HG03342 (cell line): ENCODE measurements at regions not wholly inside any gene's neighbourhood (a gene's known extent, or its start where the extent isn't known, plus 50 kb on each side); places are given as distances from the start of the nearest gene placed in this dataset.

Experiments
- ATAC-seq: cut with Tn5 transposase; IDR thresholded peaks from one replicate; pipeline ENCODE4 v1.9.1; 2021; ENCODE audit warnings: mild to moderate bottlenecking, moderate library complexity; ENCODE audit not compliant: unreplicated experiment

DNA sequence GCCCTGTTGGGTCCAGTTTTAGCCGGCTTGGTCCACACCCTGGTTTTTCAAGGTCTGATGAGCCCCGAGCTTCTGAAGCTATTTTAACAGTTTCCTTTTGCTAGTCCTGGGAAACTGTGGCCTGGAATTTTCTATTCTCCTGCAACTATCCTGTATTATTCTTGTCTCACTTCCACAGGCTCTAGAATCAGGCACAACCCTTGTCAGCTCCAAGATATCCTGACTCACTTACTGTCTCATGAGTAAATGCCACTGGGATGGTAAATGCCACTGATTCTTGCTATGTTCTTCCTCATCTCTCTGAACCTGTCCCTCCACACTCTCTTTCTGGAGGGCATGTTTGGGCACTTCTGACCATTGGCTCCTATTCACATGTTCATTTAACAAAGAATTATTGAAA, 611.5 kb upstream of the IGFBP3 start:
- no peak for ATAC-seq

DNA sequence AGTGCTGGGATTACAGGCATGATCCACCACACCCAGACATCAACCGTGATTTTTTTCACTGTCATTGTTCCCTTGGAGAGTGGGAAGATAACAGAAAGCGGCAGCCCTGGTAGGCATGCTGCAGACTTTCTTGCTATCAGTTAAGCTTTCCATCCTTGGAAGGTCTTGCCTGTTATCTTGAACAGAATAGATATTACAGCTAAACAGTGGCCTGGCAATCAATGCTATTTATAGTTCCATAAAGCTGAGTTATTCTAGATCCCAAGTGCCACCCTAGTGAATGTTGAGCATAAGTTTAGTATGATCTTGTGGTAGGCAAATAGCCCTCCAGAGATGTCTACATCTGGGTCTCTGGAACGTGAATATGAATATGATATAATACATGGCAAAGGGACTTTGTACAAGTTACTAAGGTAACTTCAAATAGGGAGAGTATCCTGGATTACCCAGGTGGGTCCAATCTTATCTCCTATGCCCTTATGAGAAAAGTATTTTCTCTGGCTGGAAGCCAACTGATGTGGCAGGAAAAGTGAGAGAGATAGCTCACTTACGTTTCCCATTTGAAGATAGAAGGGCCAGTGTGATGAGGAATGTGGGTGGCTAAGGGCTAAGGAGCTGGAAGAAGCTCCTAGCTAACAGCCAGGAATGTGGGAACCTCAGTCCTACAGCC, 609.1 kb upstream of the IGFBP3 start:
- no peak for ATAC-seq

DNA sequence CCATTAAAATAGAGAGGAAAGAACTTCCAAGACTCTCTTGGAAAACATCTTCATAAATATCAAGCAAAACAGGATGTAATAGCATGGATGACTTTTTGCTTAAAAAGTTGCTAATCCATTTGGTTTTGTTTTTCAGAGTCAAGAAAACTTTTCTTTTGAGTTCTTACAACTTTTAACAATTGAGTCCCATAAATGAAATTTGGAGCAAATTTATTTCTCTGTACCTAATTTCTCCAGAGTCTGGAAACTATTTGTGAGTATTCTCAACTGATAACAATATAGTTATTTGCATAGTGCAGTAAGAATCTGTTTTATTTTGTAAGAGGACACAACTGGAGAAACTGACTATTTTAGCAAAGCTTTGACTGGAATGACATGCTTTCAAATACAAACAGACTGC, 606.3 kb upstream of the IGFBP3 start:
- no peak for ATAC-seq

DNA sequence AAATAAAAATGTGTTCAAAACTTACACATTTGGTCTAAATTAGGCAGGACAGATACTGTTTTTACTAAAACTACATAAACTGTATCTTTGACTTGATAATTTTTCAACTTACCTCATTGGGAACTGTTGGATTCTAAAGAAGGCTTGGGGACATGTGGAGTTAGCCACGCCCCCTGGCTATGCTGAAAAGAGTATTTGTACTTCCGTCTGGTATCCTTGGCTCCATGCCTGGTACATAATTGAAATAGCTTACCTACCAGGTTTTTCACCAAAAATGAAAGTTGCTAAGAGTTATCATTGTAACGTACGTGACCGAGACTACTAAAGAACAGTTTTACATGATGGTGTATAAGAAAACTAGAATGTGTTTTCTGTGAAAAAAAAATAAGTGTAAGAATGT, 604.8 kb upstream of the IGFBP3 start:
- no peak for ATAC-seq

DNA sequence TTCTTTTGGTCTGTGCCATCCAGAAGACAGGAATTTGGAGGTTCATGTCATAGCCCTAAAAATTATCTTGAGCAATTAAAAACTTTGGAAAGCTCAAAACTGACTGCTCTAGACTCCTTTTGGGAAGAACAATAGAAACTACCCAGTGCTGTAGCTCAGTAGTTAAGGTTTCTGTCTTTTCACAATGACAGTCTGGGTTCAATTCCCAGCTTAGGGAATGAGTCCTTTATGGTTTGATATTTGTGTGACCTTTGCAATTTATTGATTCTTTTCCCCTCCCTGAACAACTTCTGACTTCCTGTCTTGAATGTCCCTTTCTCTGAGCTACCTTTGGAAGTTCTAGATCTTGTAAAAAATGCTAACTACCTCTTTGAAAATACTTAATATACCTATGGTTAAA, 603.3 kb upstream of the IGFBP3 start:
- no peak for ATAC-seq

DNA sequence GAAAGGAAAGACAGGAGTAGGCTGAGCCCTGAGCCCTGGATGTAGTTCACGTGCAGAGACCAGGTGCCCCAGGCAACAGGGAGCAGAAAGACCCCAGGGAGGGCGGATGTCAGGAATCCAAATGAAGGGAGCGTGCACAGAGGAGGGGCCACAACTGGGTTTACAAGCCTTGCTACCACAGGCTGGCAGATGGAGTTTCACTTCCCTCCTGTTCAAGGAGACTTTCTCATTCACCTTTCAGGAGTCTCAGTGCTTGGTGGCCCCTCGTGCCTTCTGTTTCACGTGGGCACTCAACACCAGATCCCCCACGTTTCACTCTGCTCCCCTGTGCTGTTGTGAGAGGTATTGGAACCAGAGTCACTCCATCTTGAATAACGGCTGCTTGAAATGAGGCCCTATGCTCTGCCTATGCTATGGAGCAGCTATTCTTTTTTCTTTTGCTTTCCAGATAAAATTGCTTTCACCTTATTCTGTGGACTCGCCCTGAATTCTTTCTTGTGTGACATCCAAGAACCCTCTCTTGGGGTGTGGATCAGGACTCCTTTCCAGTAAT, 601.4 kb upstream of the IGFBP3 start:
- ATAC-seq = no peak

DNA sequence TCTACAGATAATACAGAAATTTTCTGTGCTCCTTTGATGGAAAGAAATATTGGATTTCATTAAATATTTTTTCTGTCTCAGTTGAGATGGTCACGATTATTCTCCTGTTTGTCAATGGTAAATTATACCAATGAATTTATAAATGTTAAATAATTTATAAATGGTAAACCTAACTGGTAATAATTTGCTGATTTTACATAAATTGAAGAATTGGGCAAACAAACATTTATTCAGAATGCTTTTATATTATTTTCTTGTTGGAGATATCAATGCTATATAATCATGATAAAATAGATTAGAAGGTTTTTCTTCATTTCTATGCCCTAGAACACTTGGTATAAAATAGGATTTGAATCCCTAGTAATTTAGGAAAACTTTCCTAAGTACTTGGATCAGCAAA, 597.6 kb upstream of the IGFBP3 start:
- no peak for ATAC-seq

DNA sequence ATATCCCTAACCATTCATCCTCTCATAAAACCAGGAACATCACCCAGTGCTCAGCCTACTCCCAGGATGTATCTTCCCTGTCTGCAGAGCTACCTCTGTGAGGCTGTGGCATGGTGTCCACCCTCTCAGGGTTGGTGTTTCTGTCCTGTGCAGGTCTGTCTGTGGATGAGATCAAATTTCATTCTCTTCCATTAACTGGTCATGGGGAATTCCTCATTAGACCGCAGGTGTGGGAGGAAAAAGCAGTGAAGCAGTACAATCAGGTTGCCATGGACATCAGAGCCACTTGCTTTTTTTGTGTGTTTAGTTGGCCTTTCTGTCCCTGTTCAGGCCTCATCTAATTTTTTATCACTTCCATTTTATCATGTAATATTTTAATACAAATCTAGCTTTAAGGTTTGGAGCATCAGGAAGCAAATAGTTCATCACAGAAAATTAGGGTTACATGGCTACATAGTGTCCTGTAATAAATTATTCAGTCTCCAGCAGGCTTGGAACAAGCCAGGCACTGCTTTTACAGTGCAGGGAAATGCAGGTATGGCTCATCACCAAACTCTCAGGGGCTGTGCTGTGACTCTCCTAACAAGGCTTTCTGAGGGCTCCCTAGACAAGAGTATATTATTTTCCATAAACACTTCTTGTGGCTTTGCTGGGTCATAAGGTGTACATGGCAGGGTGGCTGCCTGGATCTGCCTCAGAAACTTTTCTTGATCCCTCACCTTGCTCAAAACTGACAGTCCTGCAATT, 594.9 kb upstream of the IGFBP3 start:
- no peak for ATAC-seq

DNA sequence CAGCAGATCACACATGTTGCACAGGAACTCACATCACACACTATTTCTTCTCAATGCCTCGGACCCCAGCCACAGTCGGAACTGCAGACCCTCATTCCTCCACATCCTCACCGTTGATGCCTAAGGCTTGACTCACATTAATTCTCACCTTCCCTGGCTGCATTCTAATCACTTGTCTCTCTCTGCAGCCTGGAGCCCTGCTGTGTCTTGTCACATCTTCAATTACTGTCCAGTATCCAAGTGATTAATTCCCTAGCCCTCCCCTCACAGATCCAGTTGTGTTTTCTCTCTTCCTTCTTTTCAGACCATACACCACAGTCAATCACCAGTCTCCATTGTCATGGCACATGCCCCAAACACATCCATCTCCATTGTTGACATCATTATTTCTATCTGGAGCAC, 592.4 kb upstream of the IGFBP3 start:
- no peak for ATAC-seq

DNA sequence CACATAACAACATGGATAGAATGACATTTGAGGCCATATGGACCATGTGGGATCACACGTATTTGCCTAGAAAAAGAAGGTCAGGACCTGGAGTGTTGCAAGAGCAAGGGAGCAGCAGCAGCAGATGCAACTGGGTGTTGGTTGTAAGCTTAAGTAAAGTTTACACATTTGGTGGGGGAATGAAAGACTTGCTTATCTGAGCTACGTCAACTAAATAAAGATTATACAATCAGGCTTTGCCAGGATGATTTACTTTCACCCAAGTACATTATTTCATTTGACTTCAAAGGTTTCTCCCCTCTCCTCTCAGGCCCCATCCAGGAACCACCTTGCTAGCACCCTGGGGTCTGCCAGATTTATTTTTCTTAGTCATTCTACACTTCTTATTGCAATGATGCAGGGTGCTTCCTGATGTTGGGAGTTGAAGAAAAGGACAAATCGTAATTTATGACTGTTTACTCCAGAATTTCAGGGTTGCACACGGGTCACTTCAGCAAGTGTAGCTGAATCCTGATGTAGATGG, 591.9 kb upstream of the IGFBP3 start:
- no peak for ATAC-seq

DNA sequence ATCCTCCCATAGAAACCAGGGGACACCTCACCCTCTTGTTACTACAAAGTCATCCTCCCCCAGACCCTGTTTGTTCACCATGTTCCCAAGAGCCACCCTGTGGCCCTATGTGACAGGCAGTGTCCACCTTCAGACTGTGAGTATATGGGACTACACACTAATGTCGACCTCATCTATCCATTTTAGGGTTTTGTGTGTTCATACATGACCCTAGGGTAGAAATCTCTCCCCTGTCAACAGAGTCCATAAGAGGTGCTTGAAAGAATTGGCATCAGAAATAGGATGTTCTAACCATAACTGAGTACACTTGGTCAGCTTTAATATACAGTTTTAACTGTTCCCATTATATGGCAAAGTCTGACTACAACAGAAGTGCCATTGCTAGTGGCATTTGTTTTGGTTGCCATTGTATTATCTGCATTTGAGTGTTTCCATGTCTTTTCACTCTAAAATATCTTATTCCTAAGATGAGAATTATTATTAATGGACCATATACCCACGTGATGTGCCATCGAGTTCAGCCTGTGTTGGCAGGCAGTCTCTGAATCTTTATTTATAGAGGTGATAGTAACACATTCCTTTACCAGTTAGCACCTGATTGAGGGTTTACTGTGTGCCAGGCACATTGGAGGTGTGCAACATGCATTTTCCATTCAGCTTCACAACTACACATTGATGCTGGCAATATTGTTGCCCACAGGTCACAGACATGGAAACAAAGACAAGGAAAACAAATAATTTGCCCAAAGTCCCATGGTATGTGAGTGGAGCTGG, 590.6 kb upstream of the IGFBP3 start:
- ATAC-seq = no peak

DNA sequence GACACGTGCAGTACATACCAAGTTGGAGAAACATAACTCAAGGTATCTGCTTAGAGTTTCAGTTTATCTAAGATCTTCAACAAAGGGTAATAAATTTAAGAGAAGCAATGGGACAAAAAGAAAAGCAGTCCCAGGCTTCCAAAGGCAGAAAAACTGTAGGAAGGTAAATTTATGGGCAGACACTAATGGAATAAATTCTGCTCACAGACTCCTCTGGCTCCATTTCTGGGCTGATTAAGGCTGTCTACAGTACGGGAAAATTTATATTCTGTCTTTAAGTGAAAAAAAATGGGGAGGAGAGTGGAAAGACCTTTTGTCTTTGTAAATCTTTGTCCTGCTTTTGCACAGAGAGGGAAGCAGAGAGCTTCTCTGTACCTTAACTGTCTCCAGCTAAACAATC, 587.5 kb upstream of the IGFBP3 start:
- no peak for ATAC-seq

DNA sequence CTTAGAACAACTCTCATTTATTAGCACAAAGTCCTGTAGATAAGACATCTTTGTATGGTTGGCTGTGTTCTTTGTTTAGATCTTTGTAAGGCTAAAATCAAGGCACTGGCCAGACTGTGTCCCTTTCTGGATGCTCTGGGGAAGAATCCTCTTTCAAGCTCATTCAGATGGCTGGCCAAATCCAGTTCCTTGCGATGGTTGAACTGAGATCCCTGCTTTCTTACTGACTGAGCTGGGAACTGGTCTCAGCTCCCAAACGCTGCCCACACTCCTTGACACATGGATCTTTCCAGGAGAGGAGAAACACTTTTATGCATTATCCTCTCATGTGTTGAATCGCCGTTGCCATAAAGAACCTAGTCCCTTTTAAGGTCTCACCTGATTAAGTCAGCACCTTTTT, 586.5 kb upstream of the IGFBP3 start:
- ATAC-seq = no peak

DNA sequence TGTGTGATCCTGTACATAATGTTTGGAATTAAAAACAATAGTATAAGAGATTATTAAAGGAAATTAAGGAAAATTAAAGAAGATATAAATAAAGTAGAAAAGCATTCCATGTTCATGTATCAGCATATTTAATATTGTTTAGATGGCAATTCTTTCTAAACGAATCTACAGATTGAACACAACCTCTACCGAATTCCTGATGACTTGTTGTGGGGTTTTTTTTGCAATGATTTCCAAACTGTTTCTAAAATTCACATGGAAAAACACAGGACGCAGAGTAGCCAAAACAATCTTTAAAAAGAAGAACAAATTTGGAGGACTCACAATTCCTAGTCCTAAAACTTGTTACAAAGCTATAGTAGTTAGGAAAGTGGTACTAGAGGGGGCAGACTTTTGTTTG, 573.4 kb upstream of the IGFBP3 start:
- ATAC-seq = no peak

DNA sequence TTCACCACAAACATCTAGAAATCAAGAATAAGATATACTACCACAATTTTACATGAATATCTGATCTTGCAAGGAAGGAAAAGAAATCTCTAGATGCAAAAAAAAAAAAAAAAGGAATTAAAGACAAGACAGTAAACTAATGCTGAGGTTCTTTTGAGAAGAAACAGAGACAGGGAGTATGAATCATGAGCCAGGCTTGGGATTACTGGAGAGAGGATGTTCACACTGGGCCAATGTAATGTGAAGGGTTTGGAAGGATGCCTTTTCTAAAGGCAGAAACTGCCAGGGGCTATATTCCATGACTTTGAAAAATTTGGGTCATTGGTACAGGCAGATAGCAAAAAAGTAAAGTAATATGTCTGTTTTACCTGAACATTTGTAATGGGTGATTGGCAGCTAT, 573.0 kb upstream of the IGFBP3 start:
- ATAC-seq = no peak

DNA sequence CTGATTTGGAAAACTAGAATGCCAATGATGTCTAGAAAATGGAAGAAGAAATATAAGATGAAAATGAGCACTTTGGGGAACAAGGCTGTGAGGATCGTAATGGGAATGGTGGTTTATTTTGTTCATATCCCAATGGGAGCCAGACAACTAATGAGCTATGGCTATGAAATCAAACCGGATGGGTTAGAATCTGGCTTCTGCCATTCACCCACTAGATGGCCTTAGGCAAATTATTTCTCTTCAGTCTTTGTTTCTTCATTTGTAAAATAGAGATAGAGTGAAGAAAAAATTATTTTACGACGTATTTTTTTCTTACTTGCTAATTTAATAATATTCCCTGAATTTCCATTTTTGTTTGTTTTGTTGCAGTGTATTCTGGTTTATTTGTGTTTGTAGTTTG, 572.1 kb upstream of the IGFBP3 start:
- no peak for ATAC-seq

DNA sequence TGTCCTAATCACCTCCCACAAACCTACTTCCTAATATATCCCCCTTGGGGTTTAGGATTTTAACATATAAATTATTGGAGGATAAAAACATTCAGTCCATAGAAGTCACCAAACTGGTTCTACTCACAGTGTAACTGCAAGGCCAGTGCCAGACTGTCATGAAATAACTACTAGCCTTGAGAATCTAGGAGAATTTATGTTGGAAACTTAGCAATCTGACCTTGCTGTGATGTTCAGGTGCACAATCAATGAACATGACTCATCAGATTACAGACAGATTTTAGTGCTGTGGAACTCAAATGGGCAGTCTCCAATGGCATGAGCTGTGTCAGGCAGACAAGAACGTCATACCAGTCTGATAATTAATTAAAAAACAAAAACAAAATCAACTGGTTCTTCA, 571.4 kb upstream of the IGFBP3 start:
- ATAC-seq = no peak

DNA sequence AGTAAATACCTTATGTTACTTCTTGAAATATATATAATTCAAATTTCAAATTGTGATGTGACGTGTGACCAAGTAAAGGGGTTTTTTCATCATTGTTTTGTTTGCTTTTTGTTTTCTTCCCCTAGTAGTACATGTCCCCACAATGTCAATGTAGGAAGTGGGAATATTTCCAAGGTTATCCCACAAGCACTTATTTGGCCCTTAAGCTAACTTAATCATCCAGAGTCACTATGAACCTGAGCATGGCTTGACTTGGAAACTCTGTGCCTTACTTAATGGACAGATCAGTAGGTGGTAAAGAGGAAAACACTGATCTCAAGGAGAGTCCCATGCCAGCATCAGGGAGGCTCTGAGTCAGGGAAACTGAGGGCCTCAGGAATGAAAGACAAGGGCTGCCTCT, 569.3 kb upstream of the IGFBP3 start:
- no peak for ATAC-seq

DNA sequence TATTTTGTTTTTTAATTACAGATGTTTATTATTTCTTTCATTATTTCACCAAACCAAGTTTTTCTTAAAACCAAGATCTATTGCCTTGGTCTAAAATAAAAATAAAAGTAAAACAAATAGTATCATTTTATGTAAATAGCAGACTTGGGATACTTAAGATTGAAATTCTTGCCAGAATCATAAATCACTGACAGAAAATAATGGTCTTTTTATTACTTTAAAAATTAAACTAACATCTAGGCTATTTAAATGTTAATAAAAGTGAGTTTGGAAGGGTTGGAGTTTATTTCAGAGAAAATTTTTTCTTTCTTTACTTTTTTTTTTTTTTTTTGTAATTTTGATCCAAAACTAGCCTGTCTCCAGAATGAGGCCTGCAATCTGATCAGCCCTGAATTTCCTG, 568.0 kb upstream of the IGFBP3 start:
- no peak for ATAC-seq

DNA sequence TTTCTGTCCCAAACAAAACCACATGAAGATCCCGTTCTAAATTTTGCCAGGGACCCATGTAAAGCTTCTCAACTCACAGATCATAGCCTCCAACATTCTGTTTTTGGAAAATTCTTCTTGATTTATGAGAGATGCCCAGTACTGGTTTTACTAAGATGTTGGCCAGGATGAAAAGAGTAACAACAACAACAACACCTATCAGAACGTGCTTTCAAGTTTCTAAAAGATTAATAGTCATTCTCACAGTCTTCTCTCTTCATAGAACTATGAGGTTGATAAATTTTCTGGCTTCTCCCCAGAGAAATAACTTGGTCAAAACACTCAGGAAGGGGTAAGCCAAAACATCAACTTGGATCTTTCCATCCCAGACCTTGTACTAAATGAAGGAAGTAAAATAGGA, 567.5 kb upstream of the IGFBP3 start:
- no peak for ATAC-seq
